ENCODE measurements at regions not wholly inside any gene's neighbourhood (a gene's known extent, or its start where the extent isn't known, plus 50 kb on each side); places are given as distances from the start of the nearest gene placed in this dataset.

GRCh38 chr4:14110407-14110806 lies 482.9 kb upstream of the BOD1L1 start:
- TF ChIP-seq EP300 (IDR thresholded peaks at IDR 0.05), result no peak
- TF ChIP-seq, protein P1, sequence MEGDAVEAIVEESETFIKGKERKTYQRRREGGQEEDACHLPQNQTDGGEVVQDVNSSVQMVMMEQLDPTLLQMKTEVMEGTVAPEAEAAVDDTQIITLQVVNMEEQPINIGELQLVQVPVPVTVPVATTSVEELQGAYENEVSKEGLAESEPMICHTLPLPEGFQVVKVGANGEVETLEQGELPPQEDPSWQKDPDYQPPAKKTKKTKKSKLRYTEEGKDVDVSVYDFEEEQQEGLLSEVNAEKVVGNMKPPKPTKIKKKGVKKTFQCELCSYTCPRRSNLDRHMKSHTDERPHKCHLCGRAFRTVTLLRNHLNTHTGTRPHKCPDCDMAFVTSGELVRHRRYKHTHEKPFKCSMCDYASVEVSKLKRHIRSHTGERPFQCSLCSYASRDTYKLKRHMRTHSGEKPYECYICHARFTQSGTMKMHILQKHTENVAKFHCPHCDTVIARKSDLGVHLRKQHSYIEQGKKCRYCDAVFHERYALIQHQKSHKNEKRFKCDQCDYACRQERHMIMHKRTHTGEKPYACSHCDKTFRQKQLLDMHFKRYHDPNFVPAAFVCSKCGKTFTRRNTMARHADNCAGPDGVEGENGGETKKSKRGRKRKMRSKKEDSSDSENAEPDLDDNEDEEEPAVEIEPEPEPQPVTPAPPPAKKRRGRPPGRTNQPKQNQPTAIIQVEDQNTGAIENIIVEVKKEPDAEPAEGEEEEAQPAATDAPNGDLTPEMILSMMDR (IDR thresholded peaks at IDR 0.05), result no peak
- TF ChIP-seq POLR2A (IDR thresholded peaks at IDR 0.05), result no peak

DNA sequence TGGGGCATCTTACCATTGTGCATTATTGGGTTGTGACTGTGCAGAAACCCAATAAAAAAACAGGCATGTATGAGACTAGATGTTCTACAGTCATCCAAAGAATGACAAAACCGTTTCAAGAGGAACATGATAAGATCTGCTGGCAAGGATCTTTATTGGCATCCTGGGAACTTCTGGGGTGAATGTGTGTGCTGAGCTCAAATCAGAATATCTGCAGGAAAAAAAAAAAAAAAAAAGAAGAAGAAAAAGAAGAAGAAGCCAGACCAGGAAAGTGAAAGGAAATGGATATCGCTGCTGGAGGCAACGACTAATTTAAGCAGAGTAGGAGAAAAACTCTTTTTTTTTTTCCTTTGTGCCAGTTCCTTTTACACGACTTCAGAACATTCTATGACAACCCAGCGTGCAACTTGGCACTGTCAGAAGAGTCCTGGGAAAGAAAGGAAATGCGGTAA lies 484.2 kb upstream of the BOD1L1 start:
- Histone ChIP-seq H3K9me3 (peaks cover 0 to 10% (median 0%) of the 10 kb centered on the region in 4 donors), H3K27ac (no peak overlapping the region), H3K27me3 (no peaks in the 10 kb centered on the region), H3K4me1 (no peaks in the 10 kb centered on the region), H3K4me3 (no peak overlapping the region), H3K36me3 (no peaks in the 10 kb centered on the region)
- DNase-seq (ENCODE audit: low spot score in 2 of 2), result no peak
- WGBS, 2 donors, result 35 to 42% methylated on average over 6 of the region's 6 CpGs
- TF ChIP-seq, protein P1 (IDR thresholded peaks at IDR 0.05), result no peak
- no peak for TF ChIP-seq EP300 (IDR thresholded peaks at IDR 0.05)
- no peak for TF ChIP-seq POLR2A (IDR thresholded peaks at IDR 0.05)

More at GRCh38 chr4:14110407-14110806, 482.9 kb upstream of the BOD1L1 start:
- Histone ChIP-seq H3K9me3 (peaks cover 0 to 17% (median 0%) of the 10 kb centered on the region in 4 donors), H3K4me1 (no peaks in the 10 kb centered on the region), H3K27me3 (no peaks in the 10 kb centered on the region), H3K4me3 (no peak overlapping the region), H3K27ac (no peak overlapping the region), H3K36me3 (no peaks in the 10 kb centered on the region)
- 74 to 76% methylated on average over 2 of the region's 2 CpGs for WGBS, 2 donors
- DNase-seq (ENCODE audit: low spot score in 2 of 2), result no peak

GRCh38 chr4:14115106-14115505 lies 487.6 kb upstream of the BOD1L1 start:
- H3K4me1 ChIP-seq, result no peaks in the 10 kb centered on the region
- H3K4me3 ChIP-seq, result no peak overlapping the region
- H3K9me3 ChIP-seq, result no peaks in the 10 kb centered on the region
- TF ChIP-seq, protein P1 (IDR thresholded peaks at IDR 0.05), result no peak
- TF ChIP-seq POLR2A (IDR thresholded peaks at IDR 0.05), result no peak
- no peak for TF ChIP-seq EP300 (IDR thresholded peaks at IDR 0.05)
- H3K36me3 ChIP-seq, result no peaks in the 10 kb centered on the region
- no peak for DNase-seq (ENCODE audit: low spot score in 2 of 2)
- no peak overlapping the region for H3K27ac ChIP-seq
- H3K27me3 ChIP-seq, result no peaks in the 10 kb centered on the region
- WGBS, 2 donors, result 89 to 90% methylated on average over 1 of the region's 1 CpG

DNA sequence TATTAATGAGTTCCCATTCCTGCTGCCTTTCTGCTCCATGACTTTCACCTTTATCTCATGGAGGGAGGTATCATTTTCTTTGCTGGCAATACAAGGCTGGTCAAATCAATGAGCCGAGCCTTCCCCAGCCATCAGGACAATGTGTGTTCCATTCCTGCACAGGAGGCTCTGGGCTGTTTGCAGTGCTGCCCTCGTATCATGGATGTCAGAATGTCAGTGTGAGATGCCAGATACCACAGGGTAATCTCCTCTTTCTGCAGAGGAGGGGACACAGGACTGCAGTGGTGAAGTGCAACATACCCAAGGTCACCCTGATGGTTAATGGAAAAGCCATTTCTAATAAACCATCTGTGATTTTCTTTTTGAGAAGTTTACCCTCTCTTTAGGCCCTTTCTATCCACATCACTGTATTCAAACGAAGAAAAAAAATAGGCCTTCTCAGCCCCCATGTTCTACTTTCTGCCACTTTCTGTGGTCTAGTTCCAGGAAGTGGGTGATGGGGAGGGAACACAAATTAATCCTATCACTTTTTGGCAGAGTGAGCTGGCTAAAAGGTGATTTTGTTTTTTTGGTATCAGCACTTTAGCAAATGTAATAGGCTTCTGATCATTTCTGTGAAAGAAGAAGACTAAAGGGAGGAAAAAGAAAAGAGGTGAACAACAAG lies 490.2 kb upstream of the BOD1L1 start:
- Histone ChIP-seq H3K27ac (no peak overlapping the region), H3K36me3 (no peaks in the 10 kb centered on the region), H3K4me3 (no peak overlapping the region), H3K27me3 (no peaks in the 10 kb centered on the region), H3K4me1 (no peaks in the 10 kb centered on the region), H3K9me3 (no peaks in the 10 kb centered on the region)
- WGBS, 2 donors, result 82 to 91% methylated on average over 3 of the region's 3 CpGs
- no peak for DNase-seq (ENCODE audit: low spot score in 2 of 2)
- TF ChIP-seq POLR2A (IDR thresholded peaks at IDR 0.05), result no peak
- TF ChIP-seq EP300 (IDR thresholded peaks at IDR 0.05), result no peak
- TF ChIP-seq, protein P1 (IDR thresholded peaks at IDR 0.05), result no peak

DNA sequence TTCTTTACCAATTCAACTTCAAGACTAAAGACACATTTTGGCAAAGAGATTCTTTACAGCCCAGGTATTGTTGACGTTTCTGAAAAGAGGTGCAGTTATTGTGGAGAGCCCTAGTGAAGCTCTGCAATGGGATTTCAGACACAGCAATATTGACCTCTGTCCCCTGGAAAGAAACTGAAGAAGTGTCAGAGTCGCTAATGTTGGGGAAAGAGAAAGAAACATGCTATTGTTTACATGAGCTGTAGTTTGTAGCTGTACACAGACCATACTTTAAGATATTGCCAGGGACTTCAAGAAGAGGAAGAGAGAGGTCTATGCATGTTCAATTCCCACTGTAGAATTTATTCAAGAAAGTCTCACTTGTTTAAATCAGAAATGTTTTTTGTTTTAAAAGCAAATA lies 497.3 kb upstream of the BOD1L1 start:
- Histone ChIP-seq H3K27ac (no peak overlapping the region), H3K4me3 (no peak overlapping the region), H3K36me3 (no peaks in the 10 kb centered on the region), H3K9me3 (no peaks in the 10 kb centered on the region), H3K4me1 (no peaks in the 10 kb centered on the region), H3K27me3 (no peaks in the 10 kb centered on the region)
- WGBS, 2 donors, result 45 to 54% methylated on average over 2 of the region's 2 CpGs
- DNase-seq (ENCODE audit: low spot score in 2 of 2), result no peak
- TF ChIP-seq, protein P1 (IDR thresholded peaks at IDR 0.05), result no peak
- TF ChIP-seq POLR2A (IDR thresholded peaks at IDR 0.05) (no peak), EP300 (IDR thresholded peaks at IDR 0.05) (no peak)

Data from tibial nerve (tissue), 4 donors.